DMS114 treated with DMSO at 0.1 percent for 48 hours (cell line): ENCODE measurements at regions not wholly inside any gene's neighbourhood (a gene's known extent, or its start where the extent isn't known, plus 50 kb on each side); places are given as distances from the start of the nearest gene placed in this dataset.

Experiments used
- DNase-seq: peaks from one replicate; lab custom pipeline; 2025; ENCODE audit not compliant: unreplicated experiment; lab: John Stamatoyannopoulos, UW

GRCh38 chr6:14857001-14857400 lies 388.9 kb upstream of the JARID2 start:
- no peak for DNase-seq

- DNase-seq, result no peak
Measured at GRCh38 chr6:14857501-14857900, 388.4 kb upstream of the JARID2 start.

GRCh38 chr6:14858808-14859207 lies 387.1 kb upstream of the JARID2 start:
- no peak for DNase-seq

- no peak for DNase-seq
Measured at GRCh38 chr6:14860774-14861173, 385.1 kb upstream of the JARID2 start.

- DNase-seq, result no peak
Measured at GRCh38 chr6:14861491-14861943, 384.4 kb upstream of the JARID2 start.

GRCh38 chr6:14862845-14863244 lies 383.0 kb upstream of the JARID2 start:
- no peak for DNase-seq

- DNase-seq, result no peak
Measured at GRCh38 chr6:14863902-14864850, 381.7 kb upstream of the JARID2 start.

- DNase-seq, result no peak
Measured at GRCh38 chr6:14865531-14866100, 380.3 kb upstream of the JARID2 start.

- DNase-seq, result no peak
Measured at GRCh38 chr6:14867802-14868201, 378.1 kb upstream of the JARID2 start.

GRCh38 chr6:14871221-14871620 lies 374.6 kb upstream of the JARID2 start:
- no peak for DNase-seq

GRCh38 chr6:14873101-14873500 lies 372.8 kb upstream of the JARID2 start:
- DNase-seq, result no peak

GRCh38 chr6:14873781-14874441 lies 372.0 kb upstream of the JARID2 start:
- DNase-seq, result no peak

- DNase-seq, result no peak
Measured at GRCh38 chr6:14874975-14875480, 370.8 kb upstream of the JARID2 start.

GRCh38 chr6:14875481-14876063 lies 370.3 kb upstream of the JARID2 start:
- no peak for DNase-seq

- no peak for DNase-seq
Measured at GRCh38 chr6:14876778-14877613, 368.9 kb upstream of the JARID2 start.

GRCh38 chr6:14877758-14878157 lies 368.1 kb upstream of the JARID2 start:
- DNase-seq, result no peak

- no peak for DNase-seq
Measured at GRCh38 chr6:14880052-14880451, 365.8 kb upstream of the JARID2 start.

- DNase-seq, result no peak
Measured at GRCh38 chr6:14880677-14881076, 365.2 kb upstream of the JARID2 start.

GRCh38 chr6:14881398-14881797 lies 364.5 kb upstream of the JARID2 start:
- no peak for DNase-seq

- no peak for DNase-seq
Measured at GRCh38 chr6:14882394-14883026, 363.4 kb upstream of the JARID2 start.
